ENCODE measurements at regions not wholly inside any gene's neighbourhood (a gene's known extent, or its start where the extent isn't known, plus 50 kb on each side); places are given as distances from the start of the nearest gene placed in this dataset.

- TF ChIP-seq CTCF (conservative IDR thresholded peaks at IDR 0.05; ENCODE audit: low read depth, low read length): no peak
- no peak for TF ChIP-seq EZH2 (IDR thresholded peaks at IDR 0.05; ENCODE audit: borderline replicate concordance, low read depth, low read length, poor library complexity, severe bottlenecking)
Measured at GRCh38 chr7:120033114-120033513, 239.9 kb upstream of the KCND2 start.

Measured in A673 (cell line).